HEK293 (cell line): ENCODE measurements at regions not wholly inside any gene's neighbourhood (a gene's known extent, or its start where the extent isn't known, plus 50 kb on each side); places are given as distances from the start of the nearest gene placed in this dataset.
A peak's percentile ranks its signal among the peaks of the same experiment; 100 is the strongest.
"Not testable (repeated sequence)": the region's sequence is repeated elsewhere in the genome, so short reads cannot be mapped to it uniquely, and the experiment has no call there.

Experiments
- CTCF ChIA-PET: fragments of 350-600 bp; formaldehyde crosslinking; extraction: SDS; loops from one replicate; lab custom pipeline; 2021; ENCODE audit warnings: antibody characterized with exemption; lab: Yijun Ruan, JAX
- POLR2A ChIA-PET: fragments of 300-600 bp; formaldehyde crosslinking; extraction: SDS; loops from one replicate; lab custom pipeline; 2020; ENCODE audit warnings: antibody characterized with exemption, inconsistent platforms; lab: Yijun Ruan, JAX
- H3K27ac ChIP-seq: fragments of 200-500 bp; sonication (Bioruptor generic); 2 replicates; pipeline ENCODE4 v1.5.1; 2014; ENCODE audit warnings: low read depth, low read length, control low read depth, inconsistent platforms; ENCODE audit errors: extremely low read depth
- H3K36me3 ChIP-seq, 2 experiments: fragments of 200-500 bp in 1 of 2; sonication (Bioruptor generic) in 1 of 2; 1 replicate in 1 of 2; 2 replicates in 1 of 2; pipeline ENCODE4 v1.5.1; 2014 to 2017; ENCODE audit warnings: inconsistent platforms in 2 of 2, low read length in 2 of 2; ENCODE audit not compliant: control insufficient read depth in 2 of 2, insufficient read depth in 1 of 2
- H3K4me1 ChIP-seq: fragments of 200-500 bp; sonication (Bioruptor generic); 2 replicates; pipeline ENCODE4 v1.5.1; 2014; ENCODE audit warnings: mild to moderate bottlenecking, low read length, inconsistent platforms; ENCODE audit not compliant: control insufficient read depth, insufficient read depth
- H3K4me3 ChIP-seq: 2 replicates; pipeline ENCODE4 v1.5.1; 2011; ENCODE audit warnings: low read depth, mild to moderate bottlenecking, control low read depth, low read length, moderate library complexity
- H3K9me3 ChIP-seq: fragments of 200-500 bp; sonication (Bioruptor generic); 2 replicates; pipeline ENCODE4 v1.5.1; 2014; ENCODE audit warnings: low read depth, low read length, inconsistent platforms; ENCODE audit not compliant: control insufficient read depth, insufficient read depth
- FEZF1 ChIP-seq: fragments of 450-650 bp; formaldehyde crosslinking; IDR thresholded peaks from 2 replicates; pipeline ENCODE4 v1.5.1; 2016; ENCODE audit warnings: missing biosample characterization, missing genetic modification characterization
- GLIS1 ChIP-seq: fragments of 450-650 bp; formaldehyde crosslinking; IDR thresholded peaks from 2 replicates; pipeline ENCODE4 v1.5.1; 2016; ENCODE audit warnings: missing biosample characterization, missing genetic modification characterization
- IKZF3 ChIP-seq: fragments of 450-650 bp; IDR thresholded peaks from 2 replicates; pipeline ENCODE4 v1.5.0; 2018; ENCODE audit warnings: missing biosample characterization, mild to moderate bottlenecking, missing genetic modification characterization, moderate library complexity
- ZBTB8A ChIP-seq: fragments of 450-650 bp; formaldehyde crosslinking; IDR thresholded peaks from 2 replicates; pipeline ENCODE4 v1.5.1; 2016; ENCODE audit warnings: missing biosample characterization, missing genetic modification characterization
- ZEB2 ChIP-seq: fragments of 450-650 bp; formaldehyde crosslinking; IDR thresholded peaks from 2 replicates; pipeline ENCODE4 v1.5.1; 2016; ENCODE audit warnings: missing biosample characterization, missing genetic modification characterization
- ZNF335 ChIP-seq: fragments of 450-650 bp; formaldehyde crosslinking; conservative IDR thresholded peaks from 2 replicates; pipeline ENCODE4 v1.5.1; 2016; ENCODE audit warnings: missing biosample characterization, missing genetic modification characterization
- ZNF341 ChIP-seq: fragments of 450-650 bp; formaldehyde crosslinking; IDR thresholded peaks from 2 replicates; pipeline ENCODE4; 2016; ENCODE audit warnings: low read depth, missing biosample characterization, missing genetic modification characterization
- ZNF600 ChIP-seq: fragments of 450-650 bp; formaldehyde crosslinking; IDR thresholded peaks from 2 replicates; pipeline ENCODE4 v1.5.1; 2016; ENCODE audit warnings: missing biosample characterization, missing genetic modification characterization
- ZNF843 ChIP-seq: fragments of 450-650 bp; formaldehyde crosslinking; IDR thresholded peaks from 2 replicates; pipeline ENCODE4 v1.5.1; 2016; ENCODE audit warnings: missing biosample characterization, missing genetic modification characterization
- TF ChIP-seq, protein P1 (sequence below): fragments of 450-650 bp; formaldehyde crosslinking; IDR thresholded peaks from 2 replicates; pipeline ENCODE4 v1.5.1; 2016; ENCODE audit warnings: missing biosample characterization, missing genetic modification characterization, borderline replicate concordance
- TF ChIP-seq, protein P2 (sequence below): fragments of 450-650 bp; formaldehyde crosslinking; IDR thresholded peaks from 2 replicates; pipeline ENCODE4 v1.5.1; 2016; ENCODE audit warnings: missing biosample characterization, missing genetic modification characterization

- TF ChIP-seq FEZF1 (tag by site-specific recombination), result peak; percentile 26; the same call in 1 of the 2 replicates
- peak; percentile 12; the same call in 1 of the 2 replicates for TF ChIP-seq ZNF600 (tag by site-specific recombination)
- TF ChIP-seq ZEB2 (tag by site-specific recombination), result peak; percentile 55
- 0 out of 2 replicates have a peak, but pooled peaks have one; percentile 18 for TF ChIP-seq GLIS1 (tag by site-specific recombination)
- TF ChIP-seq, protein P1, sequence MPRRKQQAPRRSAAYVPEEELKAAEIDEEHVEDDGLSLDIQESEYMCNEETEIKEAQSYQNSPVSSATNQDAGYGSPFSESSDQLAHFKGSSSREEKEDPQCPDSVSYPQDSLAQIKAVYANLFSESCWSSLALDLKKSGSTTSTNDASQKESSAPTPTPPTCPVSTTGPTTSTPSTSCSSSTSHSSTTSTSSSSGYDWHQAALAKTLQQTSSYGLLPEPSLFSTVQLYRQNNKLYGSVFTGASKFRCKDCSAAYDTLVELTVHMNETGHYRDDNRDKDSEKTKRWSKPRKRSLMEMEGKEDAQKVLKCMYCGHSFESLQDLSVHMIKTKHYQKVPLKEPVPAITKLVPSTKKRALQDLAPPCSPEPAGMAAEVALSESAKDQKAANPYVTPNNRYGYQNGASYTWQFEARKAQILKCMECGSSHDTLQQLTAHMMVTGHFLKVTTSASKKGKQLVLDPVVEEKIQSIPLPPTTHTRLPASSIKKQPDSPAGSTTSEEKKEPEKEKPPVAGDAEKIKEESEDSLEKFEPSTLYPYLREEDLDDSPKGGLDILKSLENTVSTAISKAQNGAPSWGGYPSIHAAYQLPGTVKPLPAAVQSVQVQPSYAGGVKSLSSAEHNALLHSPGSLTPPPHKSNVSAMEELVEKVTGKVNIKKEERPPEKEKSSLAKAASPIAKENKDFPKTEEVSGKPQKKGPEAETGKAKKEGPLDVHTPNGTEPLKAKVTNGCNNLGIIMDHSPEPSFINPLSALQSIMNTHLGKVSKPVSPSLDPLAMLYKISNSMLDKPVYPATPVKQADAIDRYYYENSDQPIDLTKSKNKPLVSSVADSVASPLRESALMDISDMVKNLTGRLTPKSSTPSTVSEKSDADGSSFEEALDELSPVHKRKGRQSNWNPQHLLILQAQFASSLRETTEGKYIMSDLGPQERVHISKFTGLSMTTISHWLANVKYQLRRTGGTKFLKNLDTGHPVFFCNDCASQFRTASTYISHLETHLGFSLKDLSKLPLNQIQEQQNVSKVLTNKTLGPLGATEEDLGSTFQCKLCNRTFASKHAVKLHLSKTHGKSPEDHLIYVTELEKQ (tag by site-specific recombination), result 0 out of 2 replicates have a peak, but pooled peaks have one; percentile 10
- TF ChIP-seq ZBTB8A (tag by site-specific recombination), result 0 out of 2 replicates have a peak, but pooled peaks have one; percentile 13
- TF ChIP-seq ZNF843 (tag by site-specific recombination), result peak; percentile 17; the same call in 1 of the 2 replicates
- TF ChIP-seq ZNF341 (tag by site-specific recombination), result peak; percentile 17; the same call in 1 of the 2 replicates
- H3K27ac ChIP-seq, CTCF ChIA-PET, H3K4me3 ChIP-seq, H3K9me3 ChIP-seq, POLR2A ChIA-PET: not testable (repeated sequence)
- peaks cover 16% of the 10 kb centered on the region; the same call in 1 of the 2 replicates for H3K4me1 ChIP-seq
- peaks cover 0 to 11% of the 10 kb centered on the region in 2 experiments; a peak in 1 of 3 replicates for H3K36me3 ChIP-seq
Observed at GRCh38 chr16:21513812-21514473, 85.4 kb upstream of the METTL9 start.

GRCh38 chr16:21514474-21514840, 84.9 kb upstream of the METTL9 start:
- POLR2A ChIA-PET, H3K4me3 ChIP-seq, H3K9me3 ChIP-seq, CTCF ChIA-PET, H3K27ac ChIP-seq, H3K36me3 ChIP-seq: not testable (repeated sequence)
- peaks cover 16% of the 10 kb centered on the region; the same call in 1 of the 2 replicates for H3K4me1 ChIP-seq

GRCh38 chr16:21516705-21517040, 82.7 kb upstream of the METTL9 start:
- peak; percentile 79 for TF ChIP-seq ZNF341 (tag by site-specific recombination)
- peak; percentile 56; the same call in 1 of the 2 replicates for TF ChIP-seq IKZF3 (tag by site-specific recombination)
- TF ChIP-seq, protein P2, sequence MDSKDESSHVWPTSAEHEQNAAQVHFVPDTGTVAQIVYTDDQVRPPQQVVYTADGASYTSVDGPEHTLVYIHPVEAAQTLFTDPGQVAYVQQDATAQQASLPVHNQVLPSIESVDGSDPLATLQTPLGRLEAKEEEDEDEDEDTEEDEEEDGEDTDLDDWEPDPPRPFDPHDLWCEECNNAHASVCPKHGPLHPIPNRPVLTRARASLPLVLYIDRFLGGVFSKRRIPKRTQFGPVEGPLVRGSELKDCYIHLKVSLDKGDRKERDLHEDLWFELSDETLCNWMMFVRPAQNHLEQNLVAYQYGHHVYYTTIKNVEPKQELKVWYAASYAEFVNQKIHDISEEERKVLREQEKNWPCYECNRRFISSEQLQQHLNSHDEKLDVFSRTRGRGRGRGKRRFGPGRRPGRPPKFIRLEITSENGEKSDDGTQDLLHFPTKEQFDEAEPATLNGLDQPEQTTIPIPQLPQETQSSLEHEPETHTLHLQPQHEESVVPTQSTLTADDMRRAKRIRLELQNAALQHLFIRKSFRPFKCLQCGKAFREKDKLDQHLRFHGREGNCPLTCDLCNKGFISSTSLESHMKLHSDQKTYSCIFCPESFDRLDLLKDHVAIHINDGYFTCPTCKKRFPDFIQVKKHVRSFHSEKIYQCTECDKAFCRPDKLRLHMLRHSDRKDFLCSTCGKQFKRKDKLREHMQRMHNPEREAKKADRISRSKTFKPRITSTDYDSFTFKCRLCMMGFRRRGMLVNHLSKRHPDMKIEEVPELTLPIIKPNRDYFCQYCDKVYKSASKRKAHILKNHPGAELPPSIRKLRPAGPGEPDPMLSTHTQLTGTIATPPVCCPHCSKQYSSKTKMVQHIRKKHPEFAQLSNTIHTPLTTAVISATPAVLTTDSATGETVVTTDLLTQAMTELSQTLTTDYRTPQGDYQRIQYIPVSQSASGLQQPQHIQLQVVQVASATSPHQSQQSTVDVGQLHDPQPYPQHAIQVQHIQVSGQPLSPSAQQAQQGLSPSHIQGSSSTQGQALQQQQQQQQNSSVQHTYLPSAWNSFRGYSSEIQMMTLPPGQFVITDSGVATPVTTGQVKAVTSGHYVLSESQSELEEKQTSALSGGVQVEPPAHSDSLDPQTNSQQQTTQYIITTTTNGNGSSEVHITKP (tag by site-specific recombination), result peak; percentile 76
- peak; percentile 44 for TF ChIP-seq ZNF335
- TF ChIP-seq, all 188 proteins: peak for 4; not testable (repeated sequence) for 184
- CTCF ChIA-PET, H3K9me3 ChIP-seq, H3K4me3 ChIP-seq, H3K36me3 ChIP-seq, POLR2A ChIA-PET, H3K27ac ChIP-seq: not testable (repeated sequence)
- H3K4me1 ChIP-seq, result peaks cover 14% of the 10 kb centered on the region; the same call in 1 of the 2 replicates
